ENCODE measurements at regions not wholly inside any gene's neighbourhood (a gene's known extent, or its start where the extent isn't known, plus 50 kb on each side); places are given as distances from the start of the nearest gene placed in this dataset.

GRCh38 chr4:65046192-65047133 is 623.8 kb downstream of the EPHA5 start:
- H3K36me3 ChIP-seq = no peaks in the 10 kb centered on the region
- TF ChIP-seq POLR2AphosphoS5 (IDR thresholded peaks at IDR 0.05) (no peak), POLR2A (IDR thresholded peaks at IDR 0.05) (no peak), CTCF (IDR thresholded peaks at IDR 0.05) (no peak), EP300 (IDR thresholded peaks at IDR 0.05; ENCODE audit: low read depth) (no peak)
- DNase-seq = no peak
- 75 to 89% methylated on average over 3 to 4 of the region's 4 CpGs for WGBS, 2 donors (ENCODE audit: low coverage in 1 of 2)
- H3K4me3 ChIP-seq = no peak overlapping the region
- intact Hi-C loops (cut with DNase I; ENCODE audit: low total_unique reads) (no loop called here), in situ Hi-C loops (cut with MboI; ENCODE audit: low pct_ligation_motif_present in 1 of 4, low pct_unique_long_range_greater_than_20kb in 1 of 4, low sequenced_read_pairs in 3 of 4) (no loop called here)
- no peaks in the 10 kb centered on the region for H3K27me3 ChIP-seq
- H3K9me3 ChIP-seq = no peaks in the 10 kb centered on the region
- peaks cover 0 to 4% (median 0%) of the 10 kb centered on the region in 4 donors for H3K4me1 ChIP-seq
- no peak overlapping the region for H3K27ac ChIP-seq

DNA sequence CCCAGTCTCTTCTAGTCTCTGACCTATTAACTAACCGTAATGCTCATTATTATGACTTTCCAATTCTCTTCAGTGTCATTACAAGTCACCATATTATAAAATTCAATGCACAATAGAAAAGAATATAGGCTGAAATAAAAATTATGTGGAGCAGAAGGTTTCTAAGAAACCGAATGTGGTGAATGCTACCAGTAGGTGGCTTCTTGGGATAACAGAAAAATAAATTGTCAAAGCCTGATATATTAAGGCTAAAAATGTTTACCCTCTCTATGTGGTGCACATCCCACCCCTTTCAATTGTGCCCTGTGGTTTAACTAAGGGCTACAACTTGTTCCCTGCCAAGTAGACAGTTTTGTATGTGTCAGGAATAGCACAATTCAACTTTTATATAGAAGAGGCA is 624.6 kb upstream of the TECRL start:
- H3K9me3 ChIP-seq = no peaks in the 10 kb centered on the region
- H3K27ac ChIP-seq = no peak overlapping the region
- H3K4me1 ChIP-seq = no peaks in the 10 kb centered on the region
- WGBS, 2 donors (ENCODE audit: low coverage in 1 of 2) = 46 to 62% methylated on average over 2 of the region's 2 CpGs
- H3K36me3 ChIP-seq = no peaks in the 10 kb centered on the region
- intact Hi-C loops (cut with DNase I; ENCODE audit: low total_unique reads) = no loop called here
- DNase-seq = no peak
- TF ChIP-seq EP300 (IDR thresholded peaks at IDR 0.05; ENCODE audit: low read depth) = no peak
- TF ChIP-seq POLR2AphosphoS5 (IDR thresholded peaks at IDR 0.05) = no peak
- TF ChIP-seq POLR2A (IDR thresholded peaks at IDR 0.05) = no peak
- TF ChIP-seq CTCF (IDR thresholded peaks at IDR 0.05) = no peak
- in situ Hi-C loops (cut with MboI; ENCODE audit: low pct_ligation_motif_present in 1 of 4, low pct_unique_long_range_greater_than_20kb in 1 of 4, low sequenced_read_pairs in 3 of 4) = no loop called here
- H3K4me3 ChIP-seq = no peak overlapping the region
- H3K27me3 ChIP-seq = no peaks in the 10 kb centered on the region

DNA sequence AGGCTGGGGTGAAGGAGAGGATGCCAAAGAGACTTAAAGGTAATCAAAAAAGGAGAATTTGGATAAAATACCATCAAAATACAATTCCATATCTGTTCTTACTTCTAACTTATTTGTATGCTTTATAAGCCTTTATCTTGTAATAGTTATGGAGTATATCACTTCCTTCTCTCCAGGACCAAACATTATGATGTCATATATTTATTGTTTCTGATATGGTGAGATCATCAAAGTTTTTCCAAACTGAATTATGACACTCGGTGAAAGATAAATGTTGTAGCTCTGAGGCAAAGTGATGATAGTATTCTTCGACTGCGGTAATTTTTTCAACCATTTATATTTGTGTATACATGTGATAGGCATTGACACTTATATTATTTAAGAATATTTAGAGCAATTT is 619.3 kb upstream of the TECRL start:
- intact Hi-C loops (cut with DNase I; ENCODE audit: low total_unique reads) (no loop called here), in situ Hi-C loops (cut with MboI; ENCODE audit: low pct_ligation_motif_present in 1 of 4, low pct_unique_long_range_greater_than_20kb in 1 of 4, low sequenced_read_pairs in 3 of 4) (no loop called here)
- 86 to 87% methylated on average over 3 of the region's 3 CpGs for WGBS, 2 donors (ENCODE audit: low coverage in 1 of 2)
- no peaks in the 10 kb centered on the region for H3K9me3 ChIP-seq
- H3K27me3 ChIP-seq = no peaks in the 10 kb centered on the region
- no peak overlapping the region for H3K4me3 ChIP-seq
- TF ChIP-seq CTCF (IDR thresholded peaks at IDR 0.05) (no peak), EP300 (IDR thresholded peaks at IDR 0.05; ENCODE audit: low read depth) (no peak), POLR2AphosphoS5 (IDR thresholded peaks at IDR 0.05) (no peak), POLR2A (IDR thresholded peaks at IDR 0.05) (no peak)
- H3K36me3 ChIP-seq = no peaks in the 10 kb centered on the region
- DNase-seq = no peak
- no peaks in the 10 kb centered on the region for H3K4me1 ChIP-seq
- no peak overlapping the region for H3K27ac ChIP-seq

- intact Hi-C loops (cut with DNase I; ENCODE audit: low total_unique reads) = no loop called here
- H3K36me3 ChIP-seq = no peaks in the 10 kb centered on the region
- no peak for DNase-seq
- H3K4me3 ChIP-seq = no peak overlapping the region
- H3K9me3 ChIP-seq = no peaks in the 10 kb centered on the region
- H3K27ac ChIP-seq = no peak overlapping the region
- in situ Hi-C loops (cut with MboI; ENCODE audit: low pct_ligation_motif_present in 1 of 4, low pct_unique_long_range_greater_than_20kb in 1 of 4, low sequenced_read_pairs in 3 of 4) = no loop called here
- no peaks in the 10 kb centered on the region for H3K4me1 ChIP-seq
- 53 to 67% methylated on average over 1 to 3 of the region's 3 CpGs for WGBS, 2 donors (ENCODE audit: low coverage in 1 of 2)
- no peak for TF ChIP-seq EP300 (IDR thresholded peaks at IDR 0.05; ENCODE audit: low read depth)
- no peak for TF ChIP-seq CTCF (IDR thresholded peaks at IDR 0.05)
- H3K27me3 ChIP-seq = no peaks in the 10 kb centered on the region
Observed at GRCh38 chr4:65023883-65024670, 614.8 kb upstream of the TECRL start.

Data from transverse colon (tissue), 4 donors.